ENCODE measurements at regions not wholly inside any gene's neighbourhood (a gene's known extent, or its start where the extent isn't known, plus 50 kb on each side); places are given as distances from the start of the nearest gene placed in this dataset.
"Not testable (repeated sequence)": the region's sequence is repeated elsewhere in the genome, so short reads cannot be mapped to it uniquely, and the experiment has no call there.

DNA sequence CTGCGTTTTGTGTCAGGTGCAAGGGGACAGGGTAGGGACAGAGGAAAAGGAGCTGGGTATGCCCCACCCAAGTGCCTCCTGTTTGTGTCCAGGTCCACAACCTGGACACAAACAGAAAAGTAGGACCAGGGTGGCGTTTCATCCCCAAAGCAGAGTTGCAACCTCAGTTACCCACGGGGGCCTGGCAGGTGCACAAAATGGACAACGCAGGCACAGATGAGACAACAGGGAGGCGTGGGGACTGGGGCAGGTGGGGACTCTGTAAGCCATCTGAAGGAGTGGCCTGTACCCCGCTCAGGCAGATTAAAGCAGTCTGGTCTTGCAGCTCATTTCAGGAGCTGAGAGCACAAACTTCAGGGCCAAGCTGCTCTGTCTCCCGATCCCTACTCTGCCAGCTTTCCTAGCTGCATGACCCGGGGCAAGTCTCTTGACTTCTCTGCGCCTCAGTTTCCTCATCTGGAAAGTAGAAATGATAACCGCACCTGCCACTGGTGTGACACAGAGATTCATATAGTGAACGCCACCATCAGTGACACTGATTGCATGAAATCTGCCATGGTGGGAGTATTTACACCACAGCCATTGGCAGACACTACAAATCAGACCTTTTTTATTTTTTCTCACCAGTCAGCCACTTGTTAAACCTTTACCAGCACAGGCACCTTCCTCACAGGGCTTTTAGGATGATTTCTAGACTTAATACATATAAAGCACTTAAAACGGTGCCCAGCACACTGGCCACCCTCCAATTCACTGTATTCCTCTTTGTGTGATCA is 123.0 kb downstream of the PHETA1 start:
- no peaks in the 10 kb centered on the region for H3K9me2 ChIP-seq (replicated peaks; ENCODE audit: control insufficient read depth, low read length)

DNA sequence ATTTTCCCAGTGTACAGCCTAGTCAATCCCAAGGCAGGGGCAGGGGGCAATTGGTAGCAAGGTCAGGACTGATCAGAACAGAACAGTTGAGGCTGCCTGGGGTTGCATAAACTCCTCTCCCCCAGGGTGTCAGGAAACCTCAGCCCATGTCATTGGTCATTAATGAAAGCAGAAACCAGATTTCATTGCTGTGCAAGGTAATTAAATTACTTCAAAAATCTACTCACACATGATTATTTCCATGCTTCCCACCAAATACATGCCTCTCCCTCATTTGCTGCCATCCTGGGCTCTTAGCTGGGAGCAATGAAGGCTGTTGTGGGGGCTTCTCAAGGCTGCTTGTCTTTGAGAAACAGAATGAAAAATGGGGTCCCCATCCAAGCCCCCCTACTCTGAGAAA is 124.2 kb downstream of the PHETA1 start:
- H3K9me3 ChIP-seq (ENCODE audit: control insufficient read depth, insufficient read depth, low read length), result no peaks in the 10 kb centered on the region
- TF ChIP-seq, protein P1, sequence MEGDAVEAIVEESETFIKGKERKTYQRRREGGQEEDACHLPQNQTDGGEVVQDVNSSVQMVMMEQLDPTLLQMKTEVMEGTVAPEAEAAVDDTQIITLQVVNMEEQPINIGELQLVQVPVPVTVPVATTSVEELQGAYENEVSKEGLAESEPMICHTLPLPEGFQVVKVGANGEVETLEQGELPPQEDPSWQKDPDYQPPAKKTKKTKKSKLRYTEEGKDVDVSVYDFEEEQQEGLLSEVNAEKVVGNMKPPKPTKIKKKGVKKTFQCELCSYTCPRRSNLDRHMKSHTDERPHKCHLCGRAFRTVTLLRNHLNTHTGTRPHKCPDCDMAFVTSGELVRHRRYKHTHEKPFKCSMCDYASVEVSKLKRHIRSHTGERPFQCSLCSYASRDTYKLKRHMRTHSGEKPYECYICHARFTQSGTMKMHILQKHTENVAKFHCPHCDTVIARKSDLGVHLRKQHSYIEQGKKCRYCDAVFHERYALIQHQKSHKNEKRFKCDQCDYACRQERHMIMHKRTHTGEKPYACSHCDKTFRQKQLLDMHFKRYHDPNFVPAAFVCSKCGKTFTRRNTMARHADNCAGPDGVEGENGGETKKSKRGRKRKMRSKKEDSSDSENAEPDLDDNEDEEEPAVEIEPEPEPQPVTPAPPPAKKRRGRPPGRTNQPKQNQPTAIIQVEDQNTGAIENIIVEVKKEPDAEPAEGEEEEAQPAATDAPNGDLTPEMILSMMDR (IDR thresholded peaks at IDR 0.05; ENCODE audit: low read depth, low read length, poor library complexity, severe bottlenecking), result no peak
- TF ChIP-seq EZH2phosphoT487 (IDR thresholded peaks at IDR 0.05; ENCODE audit: borderline replicate concordance, low read length), result no peak
- H3K4me1 ChIP-seq (ENCODE audit: control insufficient read depth, low read length), result no peaks in the 10 kb centered on the region
- no peaks in the 10 kb centered on the region for H3K9me2 ChIP-seq (replicated peaks; ENCODE audit: control insufficient read depth, low read length)
- H3K4me2 ChIP-seq (ENCODE audit: low read length), result no peak overlapping the region
- H3K27ac ChIP-seq (ENCODE audit: low read depth, low read length), result no peak overlapping the region
- H4K20me1 ChIP-seq (ENCODE audit: control insufficient read depth, insufficient read depth, low read depth, low read length), result no peaks in the 10 kb centered on the region
- no peaks in the 10 kb centered on the region for H3K79me2 ChIP-seq (ENCODE audit: control insufficient read depth, low read length)
- no peak overlapping the region for H3K4me3 ChIP-seq (ENCODE audit: low read length)
- no peaks in the 10 kb centered on the region for H3K36me3 ChIP-seq (ENCODE audit: control insufficient read depth, low read length)
- no peaks in the 10 kb centered on the region for H3K27me3 ChIP-seq (ENCODE audit: control insufficient read depth, low read length)
- no peaks in the 10 kb centered on the region for H3F3A ChIP-seq (ENCODE audit: control insufficient read depth, insufficient read depth)

More for the DNA sequence above, 123.0 kb downstream of the PHETA1 start:
- no peaks in the 10 kb centered on the region for H3K9me3 ChIP-seq (ENCODE audit: control insufficient read depth, insufficient read depth, low read length)
- H3F3A ChIP-seq (ENCODE audit: control insufficient read depth, insufficient read depth), result no peaks in the 10 kb centered on the region
- no peaks in the 10 kb centered on the region for H3K27me3 ChIP-seq (ENCODE audit: control insufficient read depth, low read length)
- H3K4me3 ChIP-seq (ENCODE audit: low read length), result no peak overlapping the region
- no peaks in the 10 kb centered on the region for H3K4me1 ChIP-seq (ENCODE audit: control insufficient read depth, low read length)
- no peaks in the 10 kb centered on the region for H3K79me2 ChIP-seq (ENCODE audit: control insufficient read depth, low read length)
- H4K20me1 ChIP-seq (ENCODE audit: control insufficient read depth, insufficient read depth, low read depth, low read length), result no peaks in the 10 kb centered on the region
- TF ChIP-seq, protein P1 (IDR thresholded peaks at IDR 0.05; ENCODE audit: low read depth, low read length, poor library complexity, severe bottlenecking), result no peak
- no peak for TF ChIP-seq EZH2phosphoT487 (IDR thresholded peaks at IDR 0.05; ENCODE audit: borderline replicate concordance, low read length)
- no peak overlapping the region for H3K27ac ChIP-seq (ENCODE audit: low read depth, low read length)
- H3K36me3 ChIP-seq (ENCODE audit: control insufficient read depth, low read length), result no peaks in the 10 kb centered on the region
- no peak overlapping the region for H3K4me2 ChIP-seq (ENCODE audit: low read length)

DNA sequence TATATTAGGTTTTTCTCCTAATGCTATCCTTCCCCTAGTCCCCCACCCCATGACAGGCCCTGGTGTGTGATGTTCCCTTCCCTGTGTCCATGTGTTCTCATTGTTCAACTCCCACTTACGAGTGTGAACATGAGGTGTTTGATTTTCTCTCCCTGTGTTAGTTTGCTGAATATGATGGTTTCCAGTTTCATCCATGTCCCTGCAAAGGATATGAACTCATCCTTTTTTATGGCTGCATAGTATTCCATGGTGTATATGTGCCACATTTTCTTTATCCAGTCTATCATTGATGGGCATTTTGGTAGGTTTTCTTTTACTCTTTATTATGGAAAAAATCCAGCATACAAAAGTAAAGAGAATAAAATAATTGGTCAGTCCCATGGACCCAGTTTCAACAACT is 126.1 kb downstream of the PHETA1 start:
- not testable (repeated sequence) for H3K36me3 ChIP-seq (ENCODE audit: control insufficient read depth, low read length); H4K20me1 ChIP-seq (ENCODE audit: control insufficient read depth, insufficient read depth, low read depth, low read length); H3K27me3 ChIP-seq (ENCODE audit: control insufficient read depth, low read length); H3K4me3 ChIP-seq (ENCODE audit: low read length); H3K9me2 ChIP-seq (replicated peaks; ENCODE audit: control insufficient read depth, low read length); H3K9me3 ChIP-seq (ENCODE audit: control insufficient read depth, insufficient read depth, low read length); H3K27ac ChIP-seq (ENCODE audit: low read depth, low read length); H3F3A ChIP-seq (ENCODE audit: control insufficient read depth, insufficient read depth); H3K79me2 ChIP-seq (ENCODE audit: control insufficient read depth, low read length); H3K4me1 ChIP-seq (ENCODE audit: control insufficient read depth, low read length); H3K4me2 ChIP-seq (ENCODE audit: low read length)

DNA sequence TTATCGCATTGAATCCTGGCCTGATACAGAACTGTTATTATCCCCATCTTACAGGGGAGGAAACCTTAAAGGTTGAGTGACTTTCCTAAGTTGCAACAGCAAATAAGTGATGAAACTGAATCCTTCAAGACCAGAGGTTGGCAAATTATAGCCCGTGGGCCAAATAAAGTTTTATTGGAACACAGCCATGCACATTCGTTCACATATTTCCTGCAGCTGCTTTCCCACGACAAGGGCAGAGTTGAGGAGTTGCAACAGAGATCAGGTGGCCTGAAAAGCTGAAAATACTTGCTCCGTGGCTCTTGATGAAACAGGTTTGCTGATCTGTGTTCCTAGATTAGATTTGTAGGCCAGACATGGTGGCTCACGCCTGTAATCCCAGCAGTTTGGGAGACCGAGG is 126.7 kb downstream of the PHETA1 start:
- H3K9me2 ChIP-seq (replicated peaks; ENCODE audit: control insufficient read depth, low read length), result no peaks in the 10 kb centered on the region
- no peak overlapping the region for H3K27ac ChIP-seq (ENCODE audit: low read depth, low read length)
- no peaks in the 10 kb centered on the region for H3K27me3 ChIP-seq (ENCODE audit: control insufficient read depth, low read length)
- no peaks in the 10 kb centered on the region for H3F3A ChIP-seq (ENCODE audit: control insufficient read depth, insufficient read depth)
- H4K20me1 ChIP-seq (ENCODE audit: control insufficient read depth, insufficient read depth, low read depth, low read length), result no peaks in the 10 kb centered on the region
- no peak for TF ChIP-seq EZH2phosphoT487 (IDR thresholded peaks at IDR 0.05; ENCODE audit: borderline replicate concordance, low read length)
- TF ChIP-seq, protein P1 (IDR thresholded peaks at IDR 0.05; ENCODE audit: low read depth, low read length, poor library complexity, severe bottlenecking), result no peak
- H3K9me3 ChIP-seq (ENCODE audit: control insufficient read depth, insufficient read depth, low read length), result no peaks in the 10 kb centered on the region
- no peaks in the 10 kb centered on the region for H3K36me3 ChIP-seq (ENCODE audit: control insufficient read depth, low read length)
- no peaks in the 10 kb centered on the region for H3K4me1 ChIP-seq (ENCODE audit: control insufficient read depth, low read length)
- H3K4me3 ChIP-seq (ENCODE audit: low read length), result no peak overlapping the region
- no peak overlapping the region for H3K4me2 ChIP-seq (ENCODE audit: low read length)
- no peaks in the 10 kb centered on the region for H3K79me2 ChIP-seq (ENCODE audit: control insufficient read depth, low read length)
